SU-DHL-6 (cell line): ENCODE measurements at regions not wholly inside any gene's neighbourhood (a gene's known extent, or its start where the extent isn't known, plus 50 kb on each side); places are given as distances from the start of the nearest gene placed in this dataset.

Experiments
- EZH2phosphoT487 ChIP-seq: fragments of 200-600 bp; sonication (generic), shearing (Covaris generic); conservative IDR thresholded peaks from 2 replicates; pipeline ENCODE4 v1.6.1; 2018; ENCODE audit warnings: mild to moderate bottlenecking, antibody characterized with exemption, low read length, moderate library complexity, mixed read lengths
- TF ChIP-seq, protein P1 (sequence below): fragments of 200-600 bp; sonication (generic); IDR thresholded peaks from one replicate; pipeline ENCODE4 v1.5.1; 2017; ENCODE audit warnings: antibody characterized with exemption, mild to moderate bottlenecking, low read length, moderate library complexity; ENCODE audit not compliant: insufficient read depth, poor library complexity, severe bottlenecking

DNA sequence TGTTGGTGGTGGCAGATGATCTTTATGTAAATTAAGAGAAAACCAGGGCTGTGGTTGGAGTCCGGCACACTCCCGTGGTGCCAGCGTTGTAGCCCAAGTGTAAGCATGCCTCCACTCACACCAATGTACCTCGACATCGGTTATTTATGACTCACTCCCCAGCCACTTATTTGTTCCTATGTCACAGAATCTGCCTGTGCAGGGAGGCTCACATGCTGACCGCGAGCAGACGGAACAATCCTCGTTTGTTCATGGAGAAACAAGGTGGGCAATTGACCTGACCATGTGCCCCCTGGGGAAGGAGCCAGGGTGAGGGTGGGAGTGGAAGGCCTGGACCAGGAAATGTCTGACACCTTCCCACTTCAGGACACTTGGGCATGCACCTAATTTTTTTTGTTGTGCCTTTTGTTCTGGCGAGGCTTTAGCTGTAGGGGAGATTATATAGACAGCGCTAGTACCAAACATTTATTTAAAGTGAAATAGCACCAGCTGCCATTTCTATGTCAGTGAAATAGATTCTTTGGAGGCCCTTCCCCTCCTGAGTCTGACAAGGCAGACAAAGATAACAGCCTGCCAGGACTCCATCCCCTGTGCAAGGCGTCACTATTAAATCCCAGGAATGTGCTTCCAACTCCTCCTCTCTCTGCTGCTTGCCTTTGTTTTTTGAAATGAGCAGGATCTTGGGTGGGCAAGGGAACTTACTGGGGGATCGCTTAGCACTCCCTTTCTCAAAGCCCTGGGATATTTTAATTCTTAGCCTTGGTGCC, 394.2 kb downstream of the FGF9 start:
- TF ChIP-seq, protein P1, sequence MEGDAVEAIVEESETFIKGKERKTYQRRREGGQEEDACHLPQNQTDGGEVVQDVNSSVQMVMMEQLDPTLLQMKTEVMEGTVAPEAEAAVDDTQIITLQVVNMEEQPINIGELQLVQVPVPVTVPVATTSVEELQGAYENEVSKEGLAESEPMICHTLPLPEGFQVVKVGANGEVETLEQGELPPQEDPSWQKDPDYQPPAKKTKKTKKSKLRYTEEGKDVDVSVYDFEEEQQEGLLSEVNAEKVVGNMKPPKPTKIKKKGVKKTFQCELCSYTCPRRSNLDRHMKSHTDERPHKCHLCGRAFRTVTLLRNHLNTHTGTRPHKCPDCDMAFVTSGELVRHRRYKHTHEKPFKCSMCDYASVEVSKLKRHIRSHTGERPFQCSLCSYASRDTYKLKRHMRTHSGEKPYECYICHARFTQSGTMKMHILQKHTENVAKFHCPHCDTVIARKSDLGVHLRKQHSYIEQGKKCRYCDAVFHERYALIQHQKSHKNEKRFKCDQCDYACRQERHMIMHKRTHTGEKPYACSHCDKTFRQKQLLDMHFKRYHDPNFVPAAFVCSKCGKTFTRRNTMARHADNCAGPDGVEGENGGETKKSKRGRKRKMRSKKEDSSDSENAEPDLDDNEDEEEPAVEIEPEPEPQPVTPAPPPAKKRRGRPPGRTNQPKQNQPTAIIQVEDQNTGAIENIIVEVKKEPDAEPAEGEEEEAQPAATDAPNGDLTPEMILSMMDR, result no peak
- no peak for TF ChIP-seq EZH2phosphoT487
